ENCODE measurements at regions not wholly inside any gene's neighbourhood (a gene's known extent, or its start where the extent isn't known, plus 50 kb on each side); places are given as distances from the start of the nearest gene placed in this dataset.

- no peak for TF ChIP-seq CTCF (IDR thresholded peaks at IDR 0.05)
- no peak for TF ChIP-seq POLR2A (IDR thresholded peaks at IDR 0.05)
- no peak for TF ChIP-seq POLR2AphosphoS5 (IDR thresholded peaks at IDR 0.05; ENCODE audit: insufficient read depth in 1 of 2, low read depth in 1 of 2)
Measured at GRCh38 chr12:19633194-19633593, 193.9 kb downstream of the AEBP2 start.
